Osteoblast (primary cell): ENCODE measurements at regions not wholly inside any gene's neighbourhood (a gene's known extent, or its start where the extent isn't known, plus 50 kb on each side); places are given as distances from the start of the nearest gene placed in this dataset.

Source experiments
- DNase-seq: peaks from one replicate; pipeline ENCODE4 v3.0.0; 2011; ENCODE audit warnings: low spot score, mixed read lengths; ENCODE audit not compliant: insufficient read length; ENCODE audit errors: missing footprints
- H2AFZ ChIP-seq: 2 replicates; pipeline ENCODE4 v1.6.0; 2011; ENCODE audit warnings: mild to moderate bottlenecking, low read length
- H3K27ac ChIP-seq: 2 replicates; pipeline ENCODE4 v1.5.1; 2011; ENCODE audit warnings: mild to moderate bottlenecking, low read depth, low read length, moderate library complexity
- H3K27me3 ChIP-seq: 2 replicates; pipeline ENCODE4 v1.6.0; 2012; ENCODE audit warnings: mild to moderate bottlenecking, control low read depth, inconsistent platforms, low read length, moderate library complexity; ENCODE audit not compliant: insufficient read depth
- H3K36me3 ChIP-seq: 2 replicates; pipeline ENCODE4 v1.5.1; 2011; ENCODE audit warnings: mild to moderate bottlenecking, low read length, control low read depth, moderate library complexity; ENCODE audit not compliant: insufficient read depth
- H3K4me1 ChIP-seq: 2 replicates; pipeline ENCODE4 v1.5.1; 2011; ENCODE audit warnings: mild to moderate bottlenecking, low read length, control low read depth, moderate library complexity; ENCODE audit not compliant: insufficient read depth
- H3K4me2 ChIP-seq: 2 replicates; pipeline ENCODE4 v1.6.0; 2011; ENCODE audit warnings: mild to moderate bottlenecking, low read length; ENCODE audit not compliant: insufficient read depth
- H3K4me3 ChIP-seq: fragments of 200-600 bp; sonication (generic); 3 replicates; pipeline ENCODE4 v1.5.1; 2012; ENCODE audit warnings: mild to moderate bottlenecking, low read length, inconsistent platforms; ENCODE audit not compliant: insufficient read depth
- H3K79me2 ChIP-seq: 2 replicates; pipeline ENCODE4 v1.6.0; 2012; ENCODE audit warnings: mild to moderate bottlenecking, low read length, control low read depth, inconsistent platforms; ENCODE audit not compliant: insufficient read depth
- H3K9me3 ChIP-seq: 2 replicates; pipeline ENCODE4 v1.5.1; 2011; ENCODE audit warnings: low read depth, low read length, control low read depth
- H4K20me1 ChIP-seq: 2 replicates; pipeline ENCODE4 v1.6.0; 2012; ENCODE audit warnings: mild to moderate bottlenecking, low read length, control low read depth; ENCODE audit not compliant: insufficient read depth
- TF ChIP-seq, protein P1 (sequence below): IDR thresholded peaks from 2 replicates; pipeline ENCODE4 v1.5.1; 2011; ENCODE audit warnings: mild to moderate bottlenecking, low read depth, low read length, moderate library complexity; ENCODE audit errors: extremely low read depth

- H2AFZ ChIP-seq = no peak overlapping the region
- H3K4me1 ChIP-seq = no peaks in the 10 kb centered on the region
- no peaks in the 10 kb centered on the region for H3K79me2 ChIP-seq
- H3K36me3 ChIP-seq = no peaks in the 10 kb centered on the region
- DNase-seq = no peak
- H3K9me3 ChIP-seq = no peaks in the 10 kb centered on the region
- H3K4me2 ChIP-seq = no peak overlapping the region
- H3K4me3 ChIP-seq = no peak overlapping the region
- TF ChIP-seq, protein P1, sequence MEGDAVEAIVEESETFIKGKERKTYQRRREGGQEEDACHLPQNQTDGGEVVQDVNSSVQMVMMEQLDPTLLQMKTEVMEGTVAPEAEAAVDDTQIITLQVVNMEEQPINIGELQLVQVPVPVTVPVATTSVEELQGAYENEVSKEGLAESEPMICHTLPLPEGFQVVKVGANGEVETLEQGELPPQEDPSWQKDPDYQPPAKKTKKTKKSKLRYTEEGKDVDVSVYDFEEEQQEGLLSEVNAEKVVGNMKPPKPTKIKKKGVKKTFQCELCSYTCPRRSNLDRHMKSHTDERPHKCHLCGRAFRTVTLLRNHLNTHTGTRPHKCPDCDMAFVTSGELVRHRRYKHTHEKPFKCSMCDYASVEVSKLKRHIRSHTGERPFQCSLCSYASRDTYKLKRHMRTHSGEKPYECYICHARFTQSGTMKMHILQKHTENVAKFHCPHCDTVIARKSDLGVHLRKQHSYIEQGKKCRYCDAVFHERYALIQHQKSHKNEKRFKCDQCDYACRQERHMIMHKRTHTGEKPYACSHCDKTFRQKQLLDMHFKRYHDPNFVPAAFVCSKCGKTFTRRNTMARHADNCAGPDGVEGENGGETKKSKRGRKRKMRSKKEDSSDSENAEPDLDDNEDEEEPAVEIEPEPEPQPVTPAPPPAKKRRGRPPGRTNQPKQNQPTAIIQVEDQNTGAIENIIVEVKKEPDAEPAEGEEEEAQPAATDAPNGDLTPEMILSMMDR = no peak
- H3K27ac ChIP-seq = no peak overlapping the region
- H4K20me1 ChIP-seq = no peaks in the 10 kb centered on the region
- no peaks in the 10 kb centered on the region for H3K27me3 ChIP-seq
Measured at GRCh38 chr2:136175466-136175865, 57.5 kb upstream of the CXCR4 start.

- H3K4me1 ChIP-seq = no peaks in the 10 kb centered on the region
- no peaks in the 10 kb centered on the region for H3K27me3 ChIP-seq
- H3K9me3 ChIP-seq = no peaks in the 10 kb centered on the region
- no peaks in the 10 kb centered on the region for H4K20me1 ChIP-seq
- H3K36me3 ChIP-seq = no peaks in the 10 kb centered on the region
- H3K4me3 ChIP-seq = no peak overlapping the region
- H3K4me2 ChIP-seq = no peak overlapping the region
- H3K27ac ChIP-seq = no peak overlapping the region
- TF ChIP-seq, protein P1 = no peak
- no peaks in the 10 kb centered on the region for H3K79me2 ChIP-seq
- H2AFZ ChIP-seq = no peak overlapping the region
- DNase-seq = no peak
Measured at GRCh38 chr2:136173126-136173525, 55.2 kb upstream of the CXCR4 start.

GRCh38 chr2:136171223-136171622 is 53.3 kb upstream of the CXCR4 start:
- DNase-seq = no peak
- H3K4me2 ChIP-seq = no peak overlapping the region
- no peak overlapping the region for H3K4me3 ChIP-seq
- no peak overlapping the region for H3K27ac ChIP-seq
- H3K36me3 ChIP-seq = no peaks in the 10 kb centered on the region
- no peaks in the 10 kb centered on the region for H3K79me2 ChIP-seq
- H3K9me3 ChIP-seq = no peaks in the 10 kb centered on the region
- no peaks in the 10 kb centered on the region for H3K4me1 ChIP-seq
- TF ChIP-seq, protein P1 = no peak
- no peak overlapping the region for H2AFZ ChIP-seq
- no peaks in the 10 kb centered on the region for H3K27me3 ChIP-seq
- H4K20me1 ChIP-seq = no peaks in the 10 kb centered on the region

GRCh38 chr2:136168720-136169119 is 50.8 kb upstream of the CXCR4 start:
- Histone ChIP-seq H3K27ac (no peak overlapping the region), H3K4me1 (no peaks in the 10 kb centered on the region), H3K4me3 (no peak overlapping the region), H3K4me2 (no peak overlapping the region), H3K79me2 (no peaks in the 10 kb centered on the region), H3K36me3 (no peaks in the 10 kb centered on the region), H3K9me3 (no peaks in the 10 kb centered on the region), H3K27me3 (no peaks in the 10 kb centered on the region), H2AFZ (no peak overlapping the region), H4K20me1 (no peaks in the 10 kb centered on the region)
- no peak for DNase-seq
- TF ChIP-seq, protein P1 = no peak
